A673 (cell line): ENCODE measurements at regions not wholly inside any gene's neighbourhood (a gene's known extent, or its start where the extent isn't known, plus 50 kb on each side); places are given as distances from the start of the nearest gene placed in this dataset.

Source experiments
- EZH2 ChIP-seq: fragments of 200-600 bp; sonication (generic); IDR thresholded peaks from 2 replicates; pipeline ENCODE4 v1.6.1; 2017; ENCODE audit warnings: borderline replicate concordance, low read depth, mild to moderate bottlenecking, mixed read lengths, antibody characterized with exemption, low read length; ENCODE audit not compliant: poor library complexity, severe bottlenecking
- TF ChIP-seq, protein P1 (sequence below): fragments of 300-800, 200-600 bp; sonication (generic); conservative IDR thresholded peaks from 2 replicates; pipeline ENCODE4 v1.5.1; 2017; ENCODE audit warnings: low read depth, mild to moderate bottlenecking, antibody characterized with exemption, low read length, moderate library complexity, mixed read lengths

DNA sequence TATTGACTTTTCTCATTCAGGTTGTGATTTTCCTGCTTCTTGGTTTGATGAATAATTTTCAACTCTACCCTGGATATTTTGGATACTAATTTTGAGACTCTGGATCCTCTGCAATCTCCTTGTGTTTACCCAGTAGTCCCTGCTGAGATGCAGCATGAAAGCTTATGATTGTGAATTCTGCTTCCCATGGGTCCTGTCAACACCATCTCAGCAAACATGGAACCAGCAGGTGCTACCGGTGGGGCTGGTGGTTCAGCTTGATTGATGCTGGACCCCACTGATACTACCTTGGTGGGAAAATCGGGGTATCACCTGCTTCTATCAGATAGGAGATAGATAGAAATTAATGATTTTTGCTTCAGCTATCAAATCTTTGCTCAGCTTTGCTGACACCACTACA is 81.1 kb downstream of the SOWAHC start:
- TF ChIP-seq, protein P1, sequence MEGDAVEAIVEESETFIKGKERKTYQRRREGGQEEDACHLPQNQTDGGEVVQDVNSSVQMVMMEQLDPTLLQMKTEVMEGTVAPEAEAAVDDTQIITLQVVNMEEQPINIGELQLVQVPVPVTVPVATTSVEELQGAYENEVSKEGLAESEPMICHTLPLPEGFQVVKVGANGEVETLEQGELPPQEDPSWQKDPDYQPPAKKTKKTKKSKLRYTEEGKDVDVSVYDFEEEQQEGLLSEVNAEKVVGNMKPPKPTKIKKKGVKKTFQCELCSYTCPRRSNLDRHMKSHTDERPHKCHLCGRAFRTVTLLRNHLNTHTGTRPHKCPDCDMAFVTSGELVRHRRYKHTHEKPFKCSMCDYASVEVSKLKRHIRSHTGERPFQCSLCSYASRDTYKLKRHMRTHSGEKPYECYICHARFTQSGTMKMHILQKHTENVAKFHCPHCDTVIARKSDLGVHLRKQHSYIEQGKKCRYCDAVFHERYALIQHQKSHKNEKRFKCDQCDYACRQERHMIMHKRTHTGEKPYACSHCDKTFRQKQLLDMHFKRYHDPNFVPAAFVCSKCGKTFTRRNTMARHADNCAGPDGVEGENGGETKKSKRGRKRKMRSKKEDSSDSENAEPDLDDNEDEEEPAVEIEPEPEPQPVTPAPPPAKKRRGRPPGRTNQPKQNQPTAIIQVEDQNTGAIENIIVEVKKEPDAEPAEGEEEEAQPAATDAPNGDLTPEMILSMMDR = no peak
- TF ChIP-seq EZH2 = no peak
